ENCODE measurements at regions not wholly inside any gene's neighbourhood (a gene's known extent, or its start where the extent isn't known, plus 50 kb on each side); places are given as distances from the start of the nearest gene placed in this dataset.
"Not testable (repeated sequence)": the region's sequence is repeated elsewhere in the genome, so short reads cannot be mapped to it uniquely, and the experiment has no call there.

DNA sequence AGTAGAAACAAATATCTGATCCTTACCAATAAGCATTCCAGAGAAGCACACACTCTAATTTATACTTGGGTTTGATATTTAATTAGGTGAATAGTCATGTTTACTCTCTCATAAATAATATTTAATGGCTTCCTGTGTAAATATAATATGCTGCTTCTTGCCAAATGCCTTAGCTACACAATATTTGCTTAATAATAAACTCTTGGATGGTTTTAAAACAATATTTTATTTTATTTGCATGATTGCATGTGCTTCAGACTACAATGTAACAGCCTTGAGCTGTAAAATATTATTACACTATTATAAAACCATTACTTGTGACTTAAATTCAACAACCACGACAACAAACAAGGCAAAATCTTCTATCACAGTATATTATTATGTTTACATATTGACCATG is 542.4 kb upstream of the CHD1 start:
- H3K27me3 ChIP-seq (ENCODE audit: insufficient read depth); H3K9me3 ChIP-seq; H3K36me3 ChIP-seq (replicated peaks in 1 of 2; ENCODE audit: control insufficient read depth in 1 of 2, insufficient read depth in 2 of 2, low read length in 1 of 2); H3K79me2 ChIP-seq (ENCODE audit: insufficient read depth); H3K27ac ChIP-seq (ENCODE audit: low read depth in 2 of 2, low read length in 1 of 2); H3K4me2 ChIP-seq; H3K4me1 ChIP-seq (ENCODE audit: control insufficient read depth in 1 of 2, insufficient read depth in 2 of 2, low read depth in 1 of 2, low read length in 1 of 2); H3F3A ChIP-seq (replicated peaks; ENCODE audit: insufficient read depth); CTCF ChIA-PET; H2AFZ ChIP-seq (ENCODE audit: low read depth); POLR2A ChIA-PET; H4K20me1 ChIP-seq (ENCODE audit: insufficient read depth); H3K4me3 ChIP-seq (ENCODE audit: low read depth in 2 of 2, low read length in 1 of 2); DNase-seq; H3K9ac ChIP-seq; H3K9me2 ChIP-seq: not testable (repeated sequence)
- WGBS (ENCODE audit: low lambda C conversion rate), result 16% methylated on average over 1 of the region's 1 CpG

DNA sequence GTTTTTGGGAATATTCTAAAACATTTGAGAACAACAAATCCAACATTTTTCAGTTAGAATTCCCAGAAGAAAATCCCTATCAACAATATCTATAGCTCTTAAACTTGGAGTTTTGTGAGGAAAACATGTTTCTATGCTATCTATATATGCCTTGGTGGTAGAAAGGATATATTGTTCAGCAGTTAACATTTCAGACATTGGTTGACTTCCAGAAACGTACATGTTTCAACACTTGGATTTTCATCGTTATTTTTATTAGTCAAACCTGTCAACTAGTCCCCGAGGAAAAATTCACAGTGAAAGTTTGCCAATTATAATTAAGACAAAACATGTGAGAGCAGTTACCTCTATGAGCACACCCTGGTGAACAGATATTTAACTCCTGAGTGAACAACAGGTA is 541.8 kb upstream of the CHD1 start:
- H3K4me2 ChIP-seq; CTCF ChIA-PET; H2AFZ ChIP-seq (ENCODE audit: low read depth); H3K27me3 ChIP-seq (ENCODE audit: insufficient read depth); H3K4me3 ChIP-seq (ENCODE audit: low read depth in 2 of 2, low read length in 1 of 2); H3F3A ChIP-seq (replicated peaks; ENCODE audit: insufficient read depth); POLR2A ChIA-PET; H4K20me1 ChIP-seq (ENCODE audit: insufficient read depth); H3K9me2 ChIP-seq; H3K4me1 ChIP-seq (ENCODE audit: control insufficient read depth in 1 of 2, insufficient read depth in 2 of 2, low read depth in 1 of 2, low read length in 1 of 2); H3K36me3 ChIP-seq (replicated peaks in 1 of 2; ENCODE audit: control insufficient read depth in 1 of 2, insufficient read depth in 2 of 2, low read length in 1 of 2); H3K9me3 ChIP-seq; DNase-seq; H3K9ac ChIP-seq; H3K27ac ChIP-seq (ENCODE audit: low read depth in 2 of 2, low read length in 1 of 2); H3K79me2 ChIP-seq (ENCODE audit: insufficient read depth): not testable (repeated sequence)
- 7% methylated on average over 3 of the region's 3 CpGs for WGBS (ENCODE audit: low lambda C conversion rate)

DNA sequence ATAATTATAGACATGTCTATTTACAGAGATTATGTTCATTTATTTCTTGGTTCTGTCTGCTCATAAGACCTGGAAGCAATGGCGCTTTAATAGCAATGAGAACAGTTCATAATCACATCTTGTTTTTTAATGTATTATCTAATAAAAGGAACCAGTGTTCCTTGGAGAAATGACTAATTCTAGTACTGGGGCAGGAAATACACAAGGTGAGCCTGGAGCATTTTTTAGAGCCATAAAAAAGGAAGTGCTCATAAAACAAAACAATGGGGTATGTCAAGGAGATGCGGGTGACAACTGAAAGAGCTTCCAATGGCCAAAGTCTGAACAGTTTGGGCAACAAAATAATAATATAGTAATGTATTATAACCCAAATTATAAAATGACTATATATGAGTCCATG is 531.9 kb upstream of the CHD1 start:
- H3K4me2 ChIP-seq, result no peak overlapping the region
- no peak overlapping the region for H3K9ac ChIP-seq
- no peaks in the 10 kb centered on the region for H4K20me1 ChIP-seq (ENCODE audit: insufficient read depth)
- no peak overlapping the region for H3K27ac ChIP-seq (ENCODE audit: low read depth in 2 of 2, low read length in 1 of 2)
- ChIA-PET POLR2A (no interaction called here), CTCF (no interaction called here)
- no peak overlapping the region for H2AFZ ChIP-seq (ENCODE audit: low read depth)
- H3K79me2 ChIP-seq (ENCODE audit: insufficient read depth), result no peaks in the 10 kb centered on the region
- H3F3A ChIP-seq (replicated peaks; ENCODE audit: insufficient read depth), result no peaks in the 10 kb centered on the region
- 3% methylated on average over 2 of the region's 2 CpGs for WGBS (ENCODE audit: low lambda C conversion rate)
- no peaks in the 10 kb centered on the region for H3K27me3 ChIP-seq (ENCODE audit: insufficient read depth)
- no peaks in the 10 kb centered on the region for H3K4me1 ChIP-seq (ENCODE audit: control insufficient read depth in 1 of 2, insufficient read depth in 2 of 2, low read depth in 1 of 2, low read length in 1 of 2)
- H3K9me2 ChIP-seq, result no peaks in the 10 kb centered on the region
- DNase-seq, result no peak
- H3K4me3 ChIP-seq (ENCODE audit: low read depth in 2 of 2, low read length in 1 of 2), result no peak overlapping the region
- H3K36me3 ChIP-seq (replicated peaks in 1 of 2; ENCODE audit: control insufficient read depth in 1 of 2, insufficient read depth in 2 of 2, low read length in 1 of 2), result no peaks in the 10 kb centered on the region
- H3K9me3 ChIP-seq, result no peaks in the 10 kb centered on the region
- TF ChIP-seq ELF1 (IDR thresholded peaks at IDR 0.05) (no peak), TCF12 (IDR thresholded peaks at IDR 0.05) (no peak), SMC3 (IDR thresholded peaks at IDR 0.05; ENCODE audit: low read depth, low read length) (no peak), TAF1 (IDR thresholded peaks at IDR 0.05; ENCODE audit: borderline replicate concordance, low read depth, low read length) (no peak), NFIC (IDR thresholded peaks at IDR 0.05; ENCODE audit: borderline replicate concordance) (no peak), FOXJ3 (CRISPR knock-in tag; IDR thresholded peaks at IDR 0.05) (no peak), FOSL2 (IDR thresholded peaks at IDR 0.05; ENCODE audit: borderline replicate concordance, low read depth) (no peak), GABPA (IDR thresholded peaks at IDR 0.05; ENCODE audit: low read depth) (no peak), GATA2 (CRISPR knock-in tag; IDR thresholded peaks at IDR 0.05) (no peak), CHD2 (IDR thresholded peaks at IDR 0.05; ENCODE audit: low read length, partially characterized antibody) (no peak), MEF2A (IDR thresholded peaks at IDR 0.05; ENCODE audit: borderline replicate concordance, low read depth) (no peak)
- TF ChIP-seq, protein P1, sequence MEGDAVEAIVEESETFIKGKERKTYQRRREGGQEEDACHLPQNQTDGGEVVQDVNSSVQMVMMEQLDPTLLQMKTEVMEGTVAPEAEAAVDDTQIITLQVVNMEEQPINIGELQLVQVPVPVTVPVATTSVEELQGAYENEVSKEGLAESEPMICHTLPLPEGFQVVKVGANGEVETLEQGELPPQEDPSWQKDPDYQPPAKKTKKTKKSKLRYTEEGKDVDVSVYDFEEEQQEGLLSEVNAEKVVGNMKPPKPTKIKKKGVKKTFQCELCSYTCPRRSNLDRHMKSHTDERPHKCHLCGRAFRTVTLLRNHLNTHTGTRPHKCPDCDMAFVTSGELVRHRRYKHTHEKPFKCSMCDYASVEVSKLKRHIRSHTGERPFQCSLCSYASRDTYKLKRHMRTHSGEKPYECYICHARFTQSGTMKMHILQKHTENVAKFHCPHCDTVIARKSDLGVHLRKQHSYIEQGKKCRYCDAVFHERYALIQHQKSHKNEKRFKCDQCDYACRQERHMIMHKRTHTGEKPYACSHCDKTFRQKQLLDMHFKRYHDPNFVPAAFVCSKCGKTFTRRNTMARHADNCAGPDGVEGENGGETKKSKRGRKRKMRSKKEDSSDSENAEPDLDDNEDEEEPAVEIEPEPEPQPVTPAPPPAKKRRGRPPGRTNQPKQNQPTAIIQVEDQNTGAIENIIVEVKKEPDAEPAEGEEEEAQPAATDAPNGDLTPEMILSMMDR (IDR thresholded peaks at IDR 0.05), result no peak
- TF ChIP-seq, protein P2, sequence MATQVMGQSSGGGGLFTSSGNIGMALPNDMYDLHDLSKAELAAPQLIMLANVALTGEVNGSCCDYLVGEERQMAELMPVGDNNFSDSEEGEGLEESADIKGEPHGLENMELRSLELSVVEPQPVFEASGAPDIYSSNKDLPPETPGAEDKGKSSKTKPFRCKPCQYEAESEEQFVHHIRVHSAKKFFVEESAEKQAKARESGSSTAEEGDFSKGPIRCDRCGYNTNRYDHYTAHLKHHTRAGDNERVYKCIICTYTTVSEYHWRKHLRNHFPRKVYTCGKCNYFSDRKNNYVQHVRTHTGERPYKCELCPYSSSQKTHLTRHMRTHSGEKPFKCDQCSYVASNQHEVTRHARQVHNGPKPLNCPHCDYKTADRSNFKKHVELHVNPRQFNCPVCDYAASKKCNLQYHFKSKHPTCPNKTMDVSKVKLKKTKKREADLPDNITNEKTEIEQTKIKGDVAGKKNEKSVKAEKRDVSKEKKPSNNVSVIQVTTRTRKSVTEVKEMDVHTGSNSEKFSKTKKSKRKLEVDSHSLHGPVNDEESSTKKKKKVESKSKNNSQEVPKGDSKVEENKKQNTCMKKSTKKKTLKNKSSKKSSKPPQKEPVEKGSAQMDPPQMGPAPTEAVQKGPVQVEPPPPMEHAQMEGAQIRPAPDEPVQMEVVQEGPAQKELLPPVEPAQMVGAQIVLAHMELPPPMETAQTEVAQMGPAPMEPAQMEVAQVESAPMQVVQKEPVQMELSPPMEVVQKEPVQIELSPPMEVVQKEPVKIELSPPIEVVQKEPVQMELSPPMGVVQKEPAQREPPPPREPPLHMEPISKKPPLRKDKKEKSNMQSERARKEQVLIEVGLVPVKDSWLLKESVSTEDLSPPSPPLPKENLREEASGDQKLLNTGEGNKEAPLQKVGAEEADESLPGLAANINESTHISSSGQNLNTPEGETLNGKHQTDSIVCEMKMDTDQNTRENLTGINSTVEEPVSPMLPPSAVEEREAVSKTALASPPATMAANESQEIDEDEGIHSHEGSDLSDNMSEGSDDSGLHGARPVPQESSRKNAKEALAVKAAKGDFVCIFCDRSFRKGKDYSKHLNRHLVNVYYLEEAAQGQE (IDR thresholded peaks at IDR 0.05; ENCODE audit: low read depth, low read length), result no peak
- TF ChIP-seq, protein P3, sequence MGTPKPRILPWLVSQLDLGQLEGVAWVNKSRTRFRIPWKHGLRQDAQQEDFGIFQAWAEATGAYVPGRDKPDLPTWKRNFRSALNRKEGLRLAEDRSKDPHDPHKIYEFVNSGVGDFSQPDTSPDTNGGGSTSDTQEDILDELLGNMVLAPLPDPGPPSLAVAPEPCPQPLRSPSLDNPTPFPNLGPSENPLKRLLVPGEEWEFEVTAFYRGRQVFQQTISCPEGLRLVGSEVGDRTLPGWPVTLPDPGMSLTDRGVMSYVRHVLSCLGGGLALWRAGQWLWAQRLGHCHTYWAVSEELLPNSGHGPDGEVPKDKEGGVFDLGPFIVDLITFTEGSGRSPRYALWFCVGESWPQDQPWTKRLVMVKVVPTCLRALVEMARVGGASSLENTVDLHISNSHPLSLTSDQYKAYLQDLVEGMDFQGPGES (IDR thresholded peaks at IDR 0.05; ENCODE audit: low read depth, low read length), result no peak
- TF ChIP-seq, protein P4, sequence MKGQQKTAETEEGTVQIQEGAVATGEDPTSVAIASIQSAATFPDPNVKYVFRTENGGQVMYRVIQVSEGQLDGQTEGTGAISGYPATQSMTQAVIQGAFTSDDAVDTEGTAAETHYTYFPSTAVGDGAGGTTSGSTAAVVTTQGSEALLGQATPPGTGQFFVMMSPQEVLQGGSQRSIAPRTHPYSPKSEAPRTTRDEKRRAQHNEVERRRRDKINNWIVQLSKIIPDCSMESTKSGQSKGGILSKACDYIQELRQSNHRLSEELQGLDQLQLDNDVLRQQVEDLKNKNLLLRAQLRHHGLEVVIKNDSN (IDR thresholded peaks at IDR 0.05; ENCODE audit: borderline replicate concordance, low read depth), result no peak
- TF ChIP-seq, protein P5, sequence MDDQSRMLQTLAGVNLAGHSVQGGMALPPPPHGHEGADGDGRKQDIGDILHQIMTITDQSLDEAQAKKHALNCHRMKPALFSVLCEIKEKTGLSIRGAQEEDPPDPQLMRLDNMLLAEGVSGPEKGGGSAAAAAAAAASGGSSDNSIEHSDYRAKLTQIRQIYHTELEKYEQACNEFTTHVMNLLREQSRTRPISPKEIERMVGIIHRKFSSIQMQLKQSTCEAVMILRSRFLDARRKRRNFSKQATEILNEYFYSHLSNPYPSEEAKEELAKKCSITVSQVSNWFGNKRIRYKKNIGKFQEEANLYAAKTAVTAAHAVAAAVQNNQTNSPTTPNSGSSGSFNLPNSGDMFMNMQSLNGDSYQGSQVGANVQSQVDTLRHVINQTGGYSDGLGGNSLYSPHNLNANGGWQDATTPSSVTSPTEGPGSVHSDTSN (IDR thresholded peaks at IDR 0.05), result no peak

Data from SK-N-SH (cell line).